ENCODE measurements at regions not wholly inside any gene's neighbourhood (a gene's known extent, or its start where the extent isn't known, plus 50 kb on each side); places are given as distances from the start of the nearest gene placed in this dataset.

GRCh38 chr5:112634796-112635195 is 102.9 kb upstream of the APC start:
- ChIA-PET CTCF (no interaction called here), POLR2A (ENCODE audit: low non-redundant PET) (interaction anchor here (0.5 kb wide), 1 partner anchor 21 kb away, joined by 4 read pairs; no protein-coding TSS in a partner anchor)
- no peak overlapping the region for H3K27ac ChIP-seq (ENCODE audit: low read depth, low read length, poor library complexity, severe bottlenecking)
- no TSS peak for BruUV-seq (replicated peaks)
- H3K4me1 ChIP-seq (ENCODE audit: insufficient read depth, low read length, poor library complexity, severe bottlenecking): peaks cover 22% of the 10 kb centered on the region
- no peak for DNase-seq (ENCODE audit: low spot score)
- intact Hi-C loops (cut with micrococcal nuclease; ENCODE audit: unreplicated experiment): no loop called here
- H3K36me3 ChIP-seq (ENCODE audit: insufficient read depth, low read length, poor library complexity, severe bottlenecking): no peaks in the 10 kb centered on the region
- H3K27me3 ChIP-seq (replicated peaks; ENCODE audit: insufficient read depth, low read depth, low read length, poor library complexity): no peaks in the 10 kb centered on the region
- no peak overlapping the region for H3K4me3 ChIP-seq (ENCODE audit: low read depth, low read length, poor library complexity, severe bottlenecking)
- H3K9me3 ChIP-seq (ENCODE audit: low read depth, low read length, poor library complexity, severe bottlenecking): no peaks in the 10 kb centered on the region
- no peak for TF ChIP-seq EZH2 (IDR thresholded peaks at IDR 0.05; ENCODE audit: borderline replicate concordance, low read depth, low read length, poor library complexity, severe bottlenecking)
- no peak for TF ChIP-seq CTCF (conservative IDR thresholded peaks at IDR 0.05; ENCODE audit: low read depth, low read length)

- TF ChIP-seq CTCF (conservative IDR thresholded peaks at IDR 0.05; ENCODE audit: low read depth, low read length): no peak
- TF ChIP-seq EZH2 (IDR thresholded peaks at IDR 0.05; ENCODE audit: borderline replicate concordance, low read depth, low read length, poor library complexity, severe bottlenecking): no peak
- BruUV-seq (replicated peaks): no TSS peak
- ChIA-PET POLR2A (ENCODE audit: low non-redundant PET) (interaction anchor here (0.5 kb wide), 1 partner anchor 21 kb away, joined by 4 read pairs; no protein-coding TSS in a partner anchor), CTCF (no interaction called here)
- H3K4me3 ChIP-seq (ENCODE audit: low read depth, low read length, poor library complexity, severe bottlenecking): no peak overlapping the region
- H3K27me3 ChIP-seq (replicated peaks; ENCODE audit: insufficient read depth, low read depth, low read length, poor library complexity): no peaks in the 10 kb centered on the region
- intact Hi-C loops (cut with micrococcal nuclease; ENCODE audit: unreplicated experiment): no loop called here
- no peak overlapping the region for H3K27ac ChIP-seq (ENCODE audit: low read depth, low read length, poor library complexity, severe bottlenecking)
- H3K4me1 ChIP-seq (ENCODE audit: insufficient read depth, low read length, poor library complexity, severe bottlenecking): peaks cover 22% of the 10 kb centered on the region
- no peaks in the 10 kb centered on the region for H3K36me3 ChIP-seq (ENCODE audit: insufficient read depth, low read length, poor library complexity, severe bottlenecking)
- H3K9me3 ChIP-seq (ENCODE audit: low read depth, low read length, poor library complexity, severe bottlenecking): no peaks in the 10 kb centered on the region
- peak; percentile 60 for DNase-seq (ENCODE audit: low spot score)
These were observed 102.4 kb upstream of the APC start for GRCh38 chr5:112635276-112635675.

GRCh38 chr5:112635771-112636731 is 101.6 kb upstream of the APC start:
- Histone ChIP-seq H3K27me3 (replicated peaks; ENCODE audit: insufficient read depth, low read depth, low read length, poor library complexity) (no peaks in the 10 kb centered on the region), H3K4me1 (ENCODE audit: insufficient read depth, low read length, poor library complexity, severe bottlenecking) (peaks cover 22% of the 10 kb centered on the region), H3K9me3 (ENCODE audit: low read depth, low read length, poor library complexity, severe bottlenecking) (no peaks in the 10 kb centered on the region), H3K4me3 (ENCODE audit: low read depth, low read length, poor library complexity, severe bottlenecking) (no peak overlapping the region), H3K36me3 (ENCODE audit: insufficient read depth, low read length, poor library complexity, severe bottlenecking) (no peaks in the 10 kb centered on the region), H3K27ac (ENCODE audit: low read depth, low read length, poor library complexity, severe bottlenecking) (peak overlapping the region; percentile 45)
- DNase-seq (ENCODE audit: low spot score): peak; percentile 40
- ChIA-PET CTCF (no interaction called here), POLR2A (ENCODE audit: low non-redundant PET) (interaction anchor here (0.6 kb wide), 1 partner anchor 460 kb away, joined by 3 read pairs; no protein-coding TSS in a partner anchor)
- TF ChIP-seq EZH2 (IDR thresholded peaks at IDR 0.05; ENCODE audit: borderline replicate concordance, low read depth, low read length, poor library complexity, severe bottlenecking) (no peak), CTCF (conservative IDR thresholded peaks at IDR 0.05; ENCODE audit: low read depth, low read length) (no peak)
- BruUV-seq (replicated peaks): no TSS peak
- intact Hi-C loops (cut with micrococcal nuclease; ENCODE audit: unreplicated experiment): no loop called here

Measured in A673 (cell line).